Upper lobe of left lung (tissue), 6 donors: ENCODE measurements at regions not wholly inside any gene's neighbourhood (a gene's known extent, or its start where the extent isn't known, plus 50 kb on each side); places are given as distances from the start of the nearest gene placed in this dataset.

Experiments used
- ATAC-seq, 2 donors: fragments of 200-7000 bp; cut with Tn5 transposase; one replicate each; pipeline ENCODE4 v1.9.1; 2022; ENCODE audit warnings: mild to moderate bottlenecking in 2 of 2, moderate library complexity in 2 of 2; ENCODE audit not compliant: low FRiP score in 2 of 2
- DNase-seq, 2 donors: peaks; one replicate each; pipeline ENCODE4 v3.0.0-alpha.2; 2019 to 2020
- H3K27ac ChIP-seq, 4 donors: fragments of 200-600 bp; sonication (generic); one replicate each; pipeline ENCODE4 v1.5.1; 2016 to 2019
- H3K27me3 ChIP-seq, 4 donors: fragments of 200-600 bp; sonication (generic); one replicate each; pipeline ENCODE4 v1.5.1; 2017 to 2019
- H3K36me3 ChIP-seq, 4 donors: fragments of 200-600 bp; sonication (generic); one replicate each; pipeline ENCODE4 v1.5.1; 2016 to 2019
- H3K4me1 ChIP-seq, 4 donors: fragments of 200-600 bp; sonication (generic); one replicate each; pipeline ENCODE4 v1.5.1; 2018 to 2019
- H3K4me3 ChIP-seq, 4 donors: fragments of 200-600 bp; sonication (generic); one replicate each; pipeline ENCODE4 v1.5.1; 2017 to 2019; ENCODE audit warnings: mild to moderate bottlenecking in 2 of 4, moderate library complexity in 1 of 4
- H3K9me3 ChIP-seq, 4 donors: fragments of 200-600 bp; sonication (generic); one replicate each; pipeline ENCODE4 v1.5.1; 2018 to 2019
- EP300 ChIP-seq, 4 donors: sonication (generic); formaldehyde crosslinking; IDR thresholded peaks; one replicate each; pipeline ENCODE4 v1.5.1; 2017; ENCODE audit warnings: antibody characterized with exemption in 4 of 4, control low read depth in 2 of 4
- POLR2A ChIP-seq, 4 donors: fragments of 450-650 bp; IDR thresholded peaks; one replicate each; pipeline ENCODE4 v1.5.1; 2016 to 2017; ENCODE audit warnings: antibody characterized with exemption in 4 of 4, mild to moderate bottlenecking in 2 of 4
- POLR2AphosphoS5 ChIP-seq, 2 donors: sonication (generic); formaldehyde crosslinking; IDR thresholded peaks; one replicate each; pipeline ENCODE4 v1.5.1; 2017; ENCODE audit warnings: antibody characterized with exemption in 2 of 2
- WGBS, 2 donors: methylation state at CpG; one replicate each; pipeline ENCODE4 v1.1.5; 2017 to 2018; 5-methylcytosine and 5-hydroxymethylcytosine counted together
- TF ChIP-seq, protein P1 (sequence below), 6 experiments: fragments of 450-650 bp in 4 of 6; fragments of 200-600 bp in 2 of 6; sonication (generic) in 2 of 6; IDR thresholded peaks; one replicate each; pipeline ENCODE4 v1.5.1; 2016 to 2019; ENCODE audit warnings: antibody characterized with exemption in 6 of 6
- donor health status: DM: no; HTN: no; CAD: no; lungs with moderate emphysema.
- donor health status: DM: no; HTN: yes; CAD: no; lungs with severe emphysema.

DNA sequence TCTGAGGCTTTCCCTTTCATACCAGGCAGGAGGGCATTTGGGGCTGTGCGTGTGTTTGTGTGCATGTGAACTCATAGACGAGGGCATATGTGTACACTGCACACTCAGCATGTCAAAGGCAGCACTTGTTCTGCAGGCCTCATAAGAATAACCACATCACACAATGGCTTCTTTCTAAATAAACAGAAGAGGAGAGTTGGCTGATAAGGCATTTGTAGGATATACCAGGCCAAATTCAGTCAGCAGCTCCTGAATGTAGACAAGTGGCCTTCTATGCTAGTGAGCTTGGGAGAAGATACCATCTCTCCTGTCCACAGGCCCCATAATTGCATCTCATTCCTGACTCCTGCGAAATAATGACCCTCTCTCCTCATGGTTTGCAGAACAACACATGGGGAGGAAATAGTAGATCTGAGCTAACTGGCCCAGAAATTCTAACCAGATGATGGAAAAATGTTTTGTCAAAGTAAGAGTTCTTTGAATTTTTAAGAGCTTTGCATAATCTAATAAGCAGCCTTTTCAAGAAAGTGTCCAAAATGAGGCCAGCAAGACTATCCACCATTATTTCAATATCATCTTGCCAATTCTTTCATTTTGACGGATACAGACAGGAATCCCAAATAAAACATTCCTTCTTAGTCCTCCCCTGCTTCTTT is 60.5 kb upstream of the GAS1 start:
- Histone ChIP-seq H3K4me1 (no peaks in the 10 kb centered on the region), H3K36me3 (no peaks in the 10 kb centered on the region), H3K27ac (no peak overlapping the region), H3K27me3 (no peaks in the 10 kb centered on the region), H3K9me3 (no peaks in the 10 kb centered on the region), H3K4me3 (no peak overlapping the region)
- DNase-seq (no peak), ATAC-seq (peak in 1 of 2 donors; percentile 54)
- WGBS, 2 donors: 73 to 81% methylated on average over 4 of the region's 4 CpGs
- TF ChIP-seq POLR2A (IDR thresholded peaks at IDR 0.05): no peak
- TF ChIP-seq POLR2AphosphoS5 (IDR thresholded peaks at IDR 0.05): no peak
- no peak for TF ChIP-seq EP300 (IDR thresholded peaks at IDR 0.05)
- TF ChIP-seq, protein P1, sequence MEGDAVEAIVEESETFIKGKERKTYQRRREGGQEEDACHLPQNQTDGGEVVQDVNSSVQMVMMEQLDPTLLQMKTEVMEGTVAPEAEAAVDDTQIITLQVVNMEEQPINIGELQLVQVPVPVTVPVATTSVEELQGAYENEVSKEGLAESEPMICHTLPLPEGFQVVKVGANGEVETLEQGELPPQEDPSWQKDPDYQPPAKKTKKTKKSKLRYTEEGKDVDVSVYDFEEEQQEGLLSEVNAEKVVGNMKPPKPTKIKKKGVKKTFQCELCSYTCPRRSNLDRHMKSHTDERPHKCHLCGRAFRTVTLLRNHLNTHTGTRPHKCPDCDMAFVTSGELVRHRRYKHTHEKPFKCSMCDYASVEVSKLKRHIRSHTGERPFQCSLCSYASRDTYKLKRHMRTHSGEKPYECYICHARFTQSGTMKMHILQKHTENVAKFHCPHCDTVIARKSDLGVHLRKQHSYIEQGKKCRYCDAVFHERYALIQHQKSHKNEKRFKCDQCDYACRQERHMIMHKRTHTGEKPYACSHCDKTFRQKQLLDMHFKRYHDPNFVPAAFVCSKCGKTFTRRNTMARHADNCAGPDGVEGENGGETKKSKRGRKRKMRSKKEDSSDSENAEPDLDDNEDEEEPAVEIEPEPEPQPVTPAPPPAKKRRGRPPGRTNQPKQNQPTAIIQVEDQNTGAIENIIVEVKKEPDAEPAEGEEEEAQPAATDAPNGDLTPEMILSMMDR (IDR thresholded peaks at IDR 0.05): no peak

GRCh38 chr9:87008667-87009066 is 61.4 kb upstream of the GAS1 start:
- H3K4me3 ChIP-seq: no peak overlapping the region
- DNase-seq (no peak), ATAC-seq (peak in 1 of 2 donors; percentile 32)
- 64 to 75% methylated on average over 4 of the region's 4 CpGs for WGBS, 2 donors
- H3K27ac ChIP-seq: no peak overlapping the region
- H3K36me3 ChIP-seq: no peaks in the 10 kb centered on the region
- H3K9me3 ChIP-seq: no peaks in the 10 kb centered on the region
- H3K4me1 ChIP-seq: no peaks in the 10 kb centered on the region
- TF ChIP-seq, protein P1 (IDR thresholded peaks at IDR 0.05): no peak
- TF ChIP-seq POLR2AphosphoS5 (IDR thresholded peaks at IDR 0.05) (no peak), POLR2A (IDR thresholded peaks at IDR 0.05) (no peak), EP300 (IDR thresholded peaks at IDR 0.05) (no peak)
- H3K27me3 ChIP-seq: no peaks in the 10 kb centered on the region

- no peaks in the 10 kb centered on the region for H3K27me3 ChIP-seq
- ATAC-seq: no peak
- H3K4me3 ChIP-seq: no peak overlapping the region
- H3K27ac ChIP-seq: no peak overlapping the region
- 85 to 87% methylated on average over 3 of the region's 3 CpGs for WGBS, 2 donors
- H3K9me3 ChIP-seq: no peaks in the 10 kb centered on the region
- DNase-seq: no peak
- no peaks in the 10 kb centered on the region for H3K4me1 ChIP-seq
- H3K36me3 ChIP-seq: no peaks in the 10 kb centered on the region
- TF ChIP-seq, protein P1 (IDR thresholded peaks at IDR 0.05): no peak
- TF ChIP-seq EP300 (IDR thresholded peaks at IDR 0.05): no peak
- no peak for TF ChIP-seq POLR2A (IDR thresholded peaks at IDR 0.05)
- TF ChIP-seq POLR2AphosphoS5 (IDR thresholded peaks at IDR 0.05): no peak
Measured at GRCh38 chr9:87010626-87011025, 63.3 kb upstream of the GAS1 start.

DNA sequence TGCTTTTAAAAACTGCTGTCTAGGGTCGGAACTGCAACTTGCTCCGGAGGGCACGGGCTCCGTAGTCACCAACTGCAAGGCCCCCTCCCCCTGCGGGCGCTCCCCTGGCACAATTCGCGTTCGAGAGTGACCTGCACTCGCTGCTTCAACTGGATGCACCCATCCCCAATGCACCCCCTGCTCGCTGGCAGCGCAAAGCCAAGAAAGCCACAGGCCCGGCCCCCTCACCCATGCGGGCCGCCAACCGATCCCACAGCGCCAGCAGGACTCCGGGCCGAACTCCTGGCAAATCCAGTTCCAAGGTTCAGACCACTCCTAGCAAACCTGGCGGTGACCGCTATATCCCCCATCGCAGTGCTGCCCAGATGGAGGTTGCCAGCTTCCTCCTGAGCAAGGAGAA is 64.2 kb upstream of the GAS1 start:
- TF ChIP-seq POLR2AphosphoS5 (IDR thresholded peaks at IDR 0.05): no peak
- TF ChIP-seq POLR2A (IDR thresholded peaks at IDR 0.05): no peak
- Histone ChIP-seq H3K27ac (no peak overlapping the region), H3K9me3 (no peaks in the 10 kb centered on the region), H3K36me3 (no peaks in the 10 kb centered on the region), H3K4me3 (no peak overlapping the region), H3K27me3 (no peaks in the 10 kb centered on the region), H3K4me1 (no peaks in the 10 kb centered on the region)
- 96 to 98% methylated on average over 22 of the region's 22 CpGs for WGBS, 2 donors
- DNase-seq: peak in 1 of 2 donors; percentile 61
- ATAC-seq: no peak

GRCh38 chr9:87013490-87013889 is 66.2 kb upstream of the GAS1 start:
- Histone ChIP-seq H3K4me3 (no peak overlapping the region), H3K9me3 (no peaks in the 10 kb centered on the region), H3K27ac (no peak overlapping the region), H3K4me1 (no peaks in the 10 kb centered on the region), H3K27me3 (no peaks in the 10 kb centered on the region), H3K36me3 (no peaks in the 10 kb centered on the region)
- TF ChIP-seq, protein P1 (IDR thresholded peaks at IDR 0.05): no peak
- TF ChIP-seq POLR2A (IDR thresholded peaks at IDR 0.05) (no peak), EP300 (IDR thresholded peaks at IDR 0.05) (no peak), POLR2AphosphoS5 (IDR thresholded peaks at IDR 0.05) (no peak)
- DNase-seq (no peak), ATAC-seq (no peak)
- WGBS, 2 donors: 93 to 94% methylated on average over 3 of the region's 3 CpGs
